ENCODE measurements at regions not wholly inside any gene's neighbourhood (a gene's known extent, or its start where the extent isn't known, plus 50 kb on each side); places are given as distances from the start of the nearest gene placed in this dataset.
"Not testable (repeated sequence)": the region's sequence is repeated elsewhere in the genome, so short reads cannot be mapped to it uniquely, and the experiment has no call there.

DNA sequence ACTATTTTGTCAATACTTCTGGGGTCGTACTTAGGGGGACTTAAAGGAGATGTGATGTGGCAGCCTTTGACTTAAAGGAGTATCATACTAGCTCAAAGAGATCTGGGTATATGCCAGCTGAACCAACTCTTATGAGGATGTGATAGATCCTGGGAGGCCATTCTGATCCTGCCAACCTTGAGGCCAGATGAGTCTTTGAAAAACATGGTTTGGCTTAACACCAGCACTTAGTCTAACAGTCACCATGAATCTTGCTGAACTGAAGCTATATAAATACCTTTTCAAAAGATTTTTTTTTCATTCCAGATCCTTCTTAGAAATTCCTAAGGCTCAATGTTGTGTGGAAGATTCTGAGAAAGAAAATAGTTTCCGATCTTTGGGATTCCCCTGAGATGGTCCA is 93.7 kb upstream of the FAM90A26 start:
- TF ChIP-seq YY1 (IDR thresholded peaks at IDR 0.05; ENCODE audit: insufficient read depth, insufficient read length); SUZ12 (IDR thresholded peaks at IDR 0.05; ENCODE audit: extremely low read depth, insufficient read depth, insufficient read length): not testable (repeated sequence)
